ENCODE measurements at regions not wholly inside any gene's neighbourhood (a gene's known extent, or its start where the extent isn't known, plus 50 kb on each side); places are given as distances from the start of the nearest gene placed in this dataset.

- Histone ChIP-seq H3K27me3 (ENCODE audit: insufficient read depth, poor library complexity, severe bottlenecking) (no peaks in the 10 kb centered on the region), H3K4me3 (replicated peaks; ENCODE audit: insufficient read depth, low read length) (no peak overlapping the region), H3K27ac (replicated peaks) (no peak overlapping the region)
- no peak for DNase-seq (ENCODE audit: low read depth in 1 of 2, low spot score in 1 of 2)
- TF ChIP-seq CTCF (IDR thresholded peaks at IDR 0.05; ENCODE audit: insufficient read depth, low read length) (no peak), REST (IDR thresholded peaks at IDR 0.05; ENCODE audit: insufficient replicate concordance, low read depth) (no peak), SPI1 (IDR thresholded peaks at IDR 0.05; ENCODE audit: borderline replicate concordance, low read depth) (no peak), POLR2AphosphoS5 (IDR thresholded peaks at IDR 0.05; ENCODE audit: low read depth) (no peak), GABPA (IDR thresholded peaks at IDR 0.05; ENCODE audit: low read depth) (no peak)
Observed at GRCh38 chr18:1302861-1303260, 398.2 kb downstream of the ADCYAP1 start.

- Histone ChIP-seq H3K4me3 (replicated peaks; ENCODE audit: insufficient read depth, low read length) (no peak overlapping the region), H3K27me3 (ENCODE audit: insufficient read depth, poor library complexity, severe bottlenecking) (no peaks in the 10 kb centered on the region), H3K27ac (replicated peaks) (no peak overlapping the region)
- TF ChIP-seq CTCF (IDR thresholded peaks at IDR 0.05; ENCODE audit: insufficient read depth, low read length) = no peak
- TF ChIP-seq SPI1 (IDR thresholded peaks at IDR 0.05; ENCODE audit: borderline replicate concordance, low read depth) = no peak
- no peak for TF ChIP-seq POLR2AphosphoS5 (IDR thresholded peaks at IDR 0.05; ENCODE audit: low read depth)
- TF ChIP-seq REST (IDR thresholded peaks at IDR 0.05; ENCODE audit: insufficient replicate concordance, low read depth) = no peak
- no peak for TF ChIP-seq GABPA (IDR thresholded peaks at IDR 0.05; ENCODE audit: low read depth)
- DNase-seq (ENCODE audit: low read depth in 1 of 2, low spot score in 1 of 2) = no peak
Observed at GRCh38 chr18:1304392-1304992, 399.8 kb downstream of the ADCYAP1 start.

- no peak overlapping the region for H3K4me3 ChIP-seq (replicated peaks; ENCODE audit: insufficient read depth, low read length)
- no peaks in the 10 kb centered on the region for H3K27me3 ChIP-seq (ENCODE audit: insufficient read depth, poor library complexity, severe bottlenecking)
- TF ChIP-seq GABPA (IDR thresholded peaks at IDR 0.05; ENCODE audit: low read depth) (no peak), POLR2AphosphoS5 (IDR thresholded peaks at IDR 0.05; ENCODE audit: low read depth) (no peak), CTCF (IDR thresholded peaks at IDR 0.05; ENCODE audit: insufficient read depth, low read length) (no peak), SPI1 (IDR thresholded peaks at IDR 0.05; ENCODE audit: borderline replicate concordance, low read depth) (no peak), REST (IDR thresholded peaks at IDR 0.05; ENCODE audit: insufficient replicate concordance, low read depth) (no peak)
- no peak for DNase-seq (ENCODE audit: low read depth in 1 of 2, low spot score in 1 of 2)
- H3K27ac ChIP-seq (replicated peaks) = no peak overlapping the region
Observed at GRCh38 chr18:1306641-1307040, 402.0 kb downstream of the ADCYAP1 start.

Data from HL-60 (cell line).